ENCODE measurements at regions not wholly inside any gene's neighbourhood (a gene's known extent, or its start where the extent isn't known, plus 50 kb on each side); places are given as distances from the start of the nearest gene placed in this dataset.
"Not testable (repeated sequence)": the region's sequence is repeated elsewhere in the genome, so short reads cannot be mapped to it uniquely, and the experiment has no call there.

DNA sequence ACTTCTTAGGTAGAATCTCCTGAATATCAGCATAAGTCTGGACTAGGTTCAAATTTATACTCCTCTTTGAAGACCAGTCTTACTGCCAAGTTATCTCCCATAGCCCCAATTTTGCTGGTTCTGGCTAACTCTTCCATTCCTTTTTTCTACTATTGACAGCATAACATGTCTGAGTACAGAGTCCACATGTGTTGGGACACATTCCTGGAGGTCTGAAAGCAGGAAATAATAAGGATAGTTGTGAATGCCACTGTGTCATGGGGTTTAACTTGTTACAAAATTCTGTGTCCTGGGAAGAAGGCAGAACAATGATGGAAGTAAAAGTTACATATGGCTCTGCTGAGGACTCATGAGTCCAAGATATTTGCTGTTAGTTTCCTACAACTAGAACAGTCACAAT is 57.4 kb upstream of the ZBTB20 start:
- no peak for DNase-seq

- no peak for DNase-seq
Observed at GRCh38 chr3:115208066-115208750, 61.1 kb upstream of the ZBTB20 start.

- no peak for DNase-seq
Observed at GRCh38 chr3:115211810-115212492, 64.9 kb upstream of the ZBTB20 start.

- DNase-seq, result no peak
Observed at GRCh38 chr3:115212615-115213014, 65.5 kb upstream of the ZBTB20 start.

- DNase-seq, result not testable (repeated sequence)
Observed at GRCh38 chr3:115213052-115213451, 66.0 kb upstream of the ZBTB20 start.

DNA sequence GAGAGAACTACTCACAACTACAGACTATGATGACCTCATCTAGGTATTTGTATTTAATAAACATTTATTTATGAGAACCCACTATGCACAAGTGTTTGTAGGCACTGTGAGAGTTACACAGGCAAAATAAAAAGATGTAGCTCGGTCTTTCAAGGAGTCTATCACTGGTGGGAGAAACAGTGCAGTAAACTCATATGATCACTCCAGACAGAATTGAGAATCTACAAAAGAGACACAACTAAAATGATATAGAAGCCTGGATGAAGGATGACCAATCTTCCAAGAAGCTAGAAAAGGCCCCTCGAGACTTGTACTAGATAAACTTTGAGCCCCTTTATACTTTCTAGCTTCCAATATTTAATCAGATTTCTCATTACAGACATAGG is 70.2 kb upstream of the ZBTB20 start:
- DNase-seq, result no peak

DNA sequence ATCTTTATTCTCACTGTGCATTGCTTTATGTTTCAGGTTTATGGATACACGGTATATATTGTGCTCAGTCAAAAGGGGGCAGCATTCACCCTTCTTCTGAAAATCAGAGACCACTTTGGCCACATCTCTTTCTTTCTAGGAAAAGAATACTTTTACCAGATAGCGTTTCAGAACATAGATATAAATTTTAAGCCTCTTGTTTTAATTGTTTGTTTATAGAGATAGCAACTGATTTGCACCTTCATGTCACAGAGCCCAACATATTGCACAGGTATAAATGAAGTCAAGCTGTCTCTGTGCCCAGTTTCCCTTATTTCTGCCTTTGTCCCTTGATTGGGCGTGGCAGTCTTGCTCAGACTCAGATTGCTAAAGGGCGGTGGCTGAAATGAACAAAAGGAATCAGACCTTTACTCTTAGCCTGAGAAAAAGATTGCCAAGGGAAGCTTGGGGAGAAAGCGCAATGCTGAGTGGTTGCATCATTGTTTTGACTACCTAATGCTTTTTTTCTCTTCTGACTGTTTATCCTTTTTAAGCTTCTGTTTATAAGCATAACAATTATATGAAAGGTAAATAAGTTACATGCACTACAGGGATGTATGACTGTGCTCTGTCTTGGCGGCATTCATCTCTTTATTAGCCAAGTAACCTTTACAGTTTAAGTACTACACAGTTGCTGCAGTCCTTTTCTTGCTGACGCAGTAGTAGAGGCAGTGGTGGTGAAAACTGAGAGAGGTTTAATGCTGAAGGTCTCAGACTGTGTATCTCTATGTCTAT is 70.8 kb upstream of the ZBTB20 start:
- DNase-seq, result peak in 8 of 56 donors; percentile 0 to 29 (median 7)

GRCh38 chr3:115218859-115219258 is 71.8 kb upstream of the ZBTB20 start:
- DNase-seq, result no peak

DNA sequence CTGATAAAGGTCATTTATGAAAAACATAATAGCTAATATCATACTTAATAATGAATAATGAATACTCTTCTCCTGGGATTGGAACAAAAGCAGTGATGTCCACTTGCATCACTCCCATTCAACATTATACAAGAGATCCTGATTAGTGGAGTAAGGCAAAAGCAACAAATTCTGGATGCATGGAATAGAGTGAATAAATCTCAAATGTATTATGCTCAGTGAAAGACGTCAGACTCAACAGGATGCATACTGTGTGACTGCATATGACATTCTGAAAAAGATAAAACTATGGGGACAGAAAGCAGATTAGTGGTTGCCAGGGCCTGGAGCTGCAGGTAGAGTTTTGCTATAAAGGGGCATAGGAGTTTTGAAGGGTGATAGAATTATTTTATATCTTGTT is 77.6 kb upstream of the ZBTB20 start:
- DNase-seq, result no peak

- no peak for DNase-seq
Observed at GRCh38 chr3:115226844-115227445, 79.9 kb upstream of the ZBTB20 start.

DNA sequence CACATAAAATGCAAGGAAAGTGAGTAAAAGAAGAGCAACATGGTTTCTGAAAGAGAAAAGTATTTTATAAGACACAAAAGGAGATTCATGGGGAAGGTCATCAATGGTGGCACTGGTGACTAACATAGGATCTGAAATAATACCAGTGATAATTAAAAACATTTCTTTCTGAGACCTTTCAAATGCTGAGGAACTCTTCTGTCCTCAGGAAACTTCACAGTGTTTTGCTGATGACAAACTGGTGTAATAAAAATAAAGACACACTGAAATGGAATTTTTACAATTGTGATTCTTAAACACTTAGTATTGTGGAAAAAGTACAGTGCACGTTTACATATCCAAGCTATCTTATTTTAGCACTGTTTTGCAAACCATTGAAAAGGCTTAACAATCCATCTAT is 80.4 kb upstream of the ZBTB20 start:
- no peak for DNase-seq

GRCh38 chr3:115228266-115228665 is 81.2 kb upstream of the ZBTB20 start:
- DNase-seq, result no peak

DNA sequence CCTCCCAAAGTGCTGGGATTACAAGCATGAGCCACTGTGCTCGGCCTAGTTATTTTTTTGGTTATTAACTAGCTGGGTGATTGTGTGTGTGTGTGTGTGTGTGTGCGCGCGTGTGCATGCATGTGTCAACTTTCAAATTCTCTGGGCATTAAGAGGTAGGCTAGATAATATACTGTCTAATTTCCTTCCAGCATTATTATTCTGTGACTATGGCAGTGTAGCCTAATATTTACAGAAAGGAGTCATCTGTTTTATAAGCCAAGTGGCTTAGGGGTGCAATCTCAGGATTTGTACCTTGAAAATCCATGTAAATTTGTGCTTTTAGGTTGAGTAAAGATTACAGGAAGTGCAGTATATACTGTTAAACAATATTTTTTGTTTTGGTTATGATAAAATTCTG is 85.1 kb upstream of the ZBTB20 start:
- DNase-seq, result no peak

- DNase-seq, result no peak
Observed at GRCh38 chr3:115233021-115233420, 85.9 kb upstream of the ZBTB20 start.

- DNase-seq, result no peak
Observed at GRCh38 chr3:115236496-115236895, 89.4 kb upstream of the ZBTB20 start.

- DNase-seq, result peak in 48 of 56 donors; percentile 0 to 89 (median 46)
Observed at GRCh38 chr3:115239717-115240116, 92.6 kb upstream of the ZBTB20 start.

- no peak for DNase-seq
Observed at GRCh38 chr3:115244350-115244749, 97.3 kb upstream of the ZBTB20 start.

DNA sequence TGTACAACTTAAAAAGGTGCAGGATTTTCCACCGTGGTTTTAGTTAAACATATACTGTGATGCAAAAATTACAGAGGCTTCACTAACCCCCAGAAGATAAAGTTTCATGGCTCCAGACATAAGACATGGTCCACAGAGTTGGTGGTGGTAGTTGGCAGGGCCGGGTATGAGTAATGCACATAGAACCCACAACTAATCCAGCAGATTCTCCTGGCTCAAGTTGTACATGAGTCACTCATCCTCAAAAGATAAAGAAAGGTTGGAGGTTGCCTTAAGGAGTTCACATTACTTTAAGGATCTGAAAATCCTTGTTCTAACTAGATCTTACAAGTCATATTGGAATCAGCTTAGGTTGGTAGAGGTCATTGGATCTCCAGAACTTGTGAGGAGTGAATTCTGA is 98.3 kb upstream of the ZBTB20 start:
- DNase-seq, result no peak

DNA sequence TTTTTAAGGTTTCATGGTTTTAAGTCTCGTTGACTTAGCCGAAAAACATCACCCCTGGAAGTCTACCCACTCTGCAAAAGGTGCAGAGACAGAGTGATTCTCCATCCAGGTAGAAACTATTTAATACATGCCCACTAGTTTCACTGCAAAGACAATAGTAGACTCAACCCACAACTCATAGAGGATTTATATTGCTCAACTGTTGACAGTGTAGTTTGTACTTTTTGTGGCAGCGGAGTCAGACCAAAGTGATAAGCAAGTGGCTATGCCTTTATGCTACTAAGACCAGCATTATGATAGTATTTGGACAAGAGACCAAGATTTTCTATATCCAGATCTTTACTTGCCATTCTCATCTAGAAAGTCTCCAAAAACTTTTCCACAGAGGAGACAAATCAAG is 98.8 kb upstream of the ZBTB20 start:
- no peak for DNase-seq

DNA sequence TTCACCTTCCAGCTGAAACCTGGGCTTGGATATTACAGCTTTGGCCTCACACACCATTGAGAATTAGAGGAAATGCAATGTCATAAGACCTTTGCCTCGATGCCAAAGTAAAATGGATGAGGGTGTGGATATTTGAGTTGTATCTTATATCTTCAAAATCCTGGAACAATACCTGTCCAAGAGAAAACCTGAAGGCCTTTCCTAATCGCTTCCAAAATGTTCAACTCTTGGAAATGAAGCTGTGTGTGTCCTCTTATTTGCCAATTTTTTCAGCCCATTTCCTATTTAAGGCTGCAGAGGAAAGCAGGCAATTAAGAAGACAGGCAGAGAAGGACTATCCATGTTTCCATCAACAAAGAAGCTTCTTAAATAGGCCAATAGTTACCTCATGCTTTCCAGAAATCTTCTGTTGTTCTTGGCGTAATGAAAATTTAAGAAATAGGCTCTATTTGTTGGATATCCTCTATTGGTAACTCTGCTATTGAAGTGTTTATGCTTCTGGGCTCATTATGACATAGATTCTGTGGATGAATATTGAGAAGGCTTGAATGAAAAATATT is 99.5 kb upstream of the ZBTB20 start:
- no peak for DNase-seq

GRCh38 chr3:115248274-115248673 is 101.2 kb upstream of the ZBTB20 start:
- DNase-seq, result no peak

GRCh38 chr3:115251509-115251908 is 104.4 kb upstream of the ZBTB20 start:
- DNase-seq, result no peak

All from nucleus accumbens (tissue), 56 donors.